ENCODE measurements at regions not wholly inside any gene's neighbourhood (a gene's known extent, or its start where the extent isn't known, plus 50 kb on each side); places are given as distances from the start of the nearest gene placed in this dataset.

GRCh38 chr12:125193376-125194152 is 128.3 kb downstream of the AACS start:
- no peak overlapping the region for H3K4me3 ChIP-seq (ENCODE audit: low read length)
- TF ChIP-seq CTCF (IDR thresholded peaks at IDR 0.05; ENCODE audit: insufficient read depth, low read depth, low read length, missing control alignments), result no peak
- DNase-seq (ENCODE audit: low read depth), result no peak

GRCh38 chr12:125194163-125194773 is 129.0 kb downstream of the AACS start:
- peak; percentile 31 for DNase-seq (ENCODE audit: low read depth)
- no peak for TF ChIP-seq CTCF (IDR thresholded peaks at IDR 0.05; ENCODE audit: insufficient read depth, low read depth, low read length, missing control alignments)

DNA sequence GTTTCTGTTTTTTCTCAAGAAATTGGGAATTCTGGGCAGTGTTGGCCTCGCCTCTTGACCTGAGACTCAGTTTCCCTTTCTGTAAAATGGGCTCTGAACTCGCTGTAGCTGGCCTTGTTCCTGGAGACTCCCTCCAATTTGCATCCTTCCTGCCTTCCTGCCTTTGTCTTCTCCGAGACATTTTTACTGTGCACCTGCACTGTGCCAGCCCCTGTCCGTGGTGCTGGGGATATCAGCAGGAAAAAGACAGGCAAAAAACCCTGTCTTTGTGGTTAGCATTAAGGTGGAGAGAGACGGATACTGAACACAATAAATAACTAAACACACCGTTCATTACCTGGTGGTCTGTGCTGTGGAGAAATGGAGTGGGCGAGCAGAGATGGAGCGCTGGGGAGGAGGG is 129.8 kb downstream of the AACS start:
- peak; percentile 13 for DNase-seq (ENCODE audit: low read depth)
- TF ChIP-seq CTCF (IDR thresholded peaks at IDR 0.05; ENCODE audit: insufficient read depth, low read depth, low read length, missing control alignments), result no peak
- no peak overlapping the region for H3K4me3 ChIP-seq (ENCODE audit: low read length)

More at GRCh38 chr12:125194163-125194773, 129.0 kb downstream of the AACS start:
- no peak overlapping the region for H3K4me3 ChIP-seq (ENCODE audit: low read length)

GRCh38 chr12:125197326-125197725 is 132.1 kb downstream of the AACS start:
- DNase-seq (ENCODE audit: low read depth), result no peak
- no peak overlapping the region for H3K4me3 ChIP-seq (ENCODE audit: low read length)
- no peak for TF ChIP-seq CTCF (IDR thresholded peaks at IDR 0.05; ENCODE audit: insufficient read depth, low read depth, low read length, missing control alignments)

GRCh38 chr12:125198652-125199051 is 133.4 kb downstream of the AACS start:
- TF ChIP-seq CTCF (IDR thresholded peaks at IDR 0.05; ENCODE audit: insufficient read depth, low read depth, low read length, missing control alignments), result no peak
- H3K4me3 ChIP-seq (ENCODE audit: low read length), result no peak overlapping the region
- no peak for DNase-seq (ENCODE audit: low read depth)

DNA sequence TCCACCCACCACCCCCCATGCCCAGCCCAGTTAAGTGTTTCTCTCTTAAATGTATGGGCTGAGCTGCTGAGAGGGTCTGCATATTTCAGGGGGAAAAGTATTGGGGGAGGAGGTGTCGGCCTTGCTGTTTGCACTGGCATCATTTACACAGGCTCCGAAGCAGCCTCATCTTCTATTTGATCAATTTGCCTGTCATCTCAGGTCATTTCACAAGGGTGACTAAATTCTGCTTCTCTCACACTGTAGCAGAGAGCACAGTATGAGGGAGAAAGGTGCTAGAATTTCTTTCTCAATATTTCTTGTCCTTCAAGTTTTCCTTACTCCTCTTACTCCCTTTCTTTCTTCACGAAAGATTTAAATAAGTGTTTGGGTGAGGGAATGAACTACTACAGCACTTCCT is 135.9 kb downstream of the AACS start:
- no peak overlapping the region for H3K4me3 ChIP-seq (ENCODE audit: low read length)
- no peak for TF ChIP-seq CTCF (IDR thresholded peaks at IDR 0.05; ENCODE audit: insufficient read depth, low read depth, low read length, missing control alignments)
- no peak for DNase-seq (ENCODE audit: low read depth)

Data from epithelial cell of esophagus (primary cell).